ENCODE measurements at regions not wholly inside any gene's neighbourhood (a gene's known extent, or its start where the extent isn't known, plus 50 kb on each side); places are given as distances from the start of the nearest gene placed in this dataset.

- Histone ChIP-seq H3K9me3 (ENCODE audit: low read depth, low read length) (no peaks in the 10 kb centered on the region), H3K36me3 (ENCODE audit: insufficient read depth, low read length) (no peaks in the 10 kb centered on the region), H3K27ac (no peak overlapping the region), H3K9ac (ENCODE audit: insufficient read length) (no peak overlapping the region), H3K4me3 (no peak overlapping the region)
- TF ChIP-seq EZH2 (IDR thresholded peaks at IDR 0.05) (no peak), FOXP2 (optimal IDR thresholded peaks at IDR 0.05; ENCODE audit: control extremely low read depth, extremely low read length, insufficient read depth) (no peak), POLR2AphosphoS5 (IDR thresholded peaks at IDR 0.05; ENCODE audit: borderline replicate concordance, low read depth, low read length) (no peak)
- no peak for DNase-seq (ENCODE audit: low read depth, low spot score)
These were observed 1490.0 kb upstream of the GBE1 start for GRCh38 chr3:83251490-83251889.

GRCh38 chr3:83250613-83251012 is 1489.2 kb upstream of the GBE1 start:
- Histone ChIP-seq H3K36me3 (ENCODE audit: insufficient read depth, low read length) (no peaks in the 10 kb centered on the region), H3K9me3 (ENCODE audit: low read depth, low read length) (no peaks in the 10 kb centered on the region), H3K9ac (ENCODE audit: insufficient read length) (no peak overlapping the region), H3K27ac (no peak overlapping the region), H3K4me3 (no peak overlapping the region)
- DNase-seq (ENCODE audit: low read depth, low spot score) = no peak
- TF ChIP-seq EZH2 (IDR thresholded peaks at IDR 0.05) (no peak), FOXP2 (optimal IDR thresholded peaks at IDR 0.05; ENCODE audit: control extremely low read depth, extremely low read length, insufficient read depth) (no peak), POLR2AphosphoS5 (IDR thresholded peaks at IDR 0.05; ENCODE audit: borderline replicate concordance, low read depth, low read length) (no peak)

- H3K9ac ChIP-seq (ENCODE audit: insufficient read length) = no peak overlapping the region
- no peak overlapping the region for H3K4me3 ChIP-seq
- TF ChIP-seq EZH2 (IDR thresholded peaks at IDR 0.05) = no peak
- TF ChIP-seq FOXP2 (optimal IDR thresholded peaks at IDR 0.05; ENCODE audit: control extremely low read depth, extremely low read length, insufficient read depth) = no peak
- no peak for TF ChIP-seq POLR2AphosphoS5 (IDR thresholded peaks at IDR 0.05; ENCODE audit: borderline replicate concordance, low read depth, low read length)
- H3K27ac ChIP-seq = no peak overlapping the region
- H3K9me3 ChIP-seq (ENCODE audit: low read depth, low read length) = no peaks in the 10 kb centered on the region
- H3K36me3 ChIP-seq (ENCODE audit: insufficient read depth, low read length) = no peaks in the 10 kb centered on the region
- no peak for DNase-seq (ENCODE audit: low read depth, low spot score)
These were observed 1487.0 kb upstream of the GBE1 start for GRCh38 chr3:83248454-83248853.

- Histone ChIP-seq H3K4me3 (no peak overlapping the region), H3K27ac (no peak overlapping the region), H3K9ac (ENCODE audit: insufficient read length) (no peak overlapping the region), H3K9me3 (ENCODE audit: low read depth, low read length) (no peaks in the 10 kb centered on the region), H3K36me3 (ENCODE audit: insufficient read depth, low read length) (no peaks in the 10 kb centered on the region)
- DNase-seq (ENCODE audit: low read depth, low spot score) = no peak
- TF ChIP-seq EZH2 (IDR thresholded peaks at IDR 0.05) = no peak
- no peak for TF ChIP-seq POLR2AphosphoS5 (IDR thresholded peaks at IDR 0.05; ENCODE audit: borderline replicate concordance, low read depth, low read length)
- no peak for TF ChIP-seq FOXP2 (optimal IDR thresholded peaks at IDR 0.05; ENCODE audit: control extremely low read depth, extremely low read length, insufficient read depth)
These were observed 1473.9 kb upstream of the GBE1 start for GRCh38 chr3:83235180-83235814.

GRCh38 chr3:83233715-83234114 is 1472.3 kb upstream of the GBE1 start:
- DNase-seq (ENCODE audit: low read depth, low spot score) = no peak
- H3K9me3 ChIP-seq (ENCODE audit: low read depth, low read length) = no peaks in the 10 kb centered on the region
- TF ChIP-seq FOXP2 (optimal IDR thresholded peaks at IDR 0.05; ENCODE audit: control extremely low read depth, extremely low read length, insufficient read depth) (no peak), EZH2 (IDR thresholded peaks at IDR 0.05) (no peak), POLR2AphosphoS5 (IDR thresholded peaks at IDR 0.05; ENCODE audit: borderline replicate concordance, low read depth, low read length) (no peak)
- no peaks in the 10 kb centered on the region for H3K36me3 ChIP-seq (ENCODE audit: insufficient read depth, low read length)
- H3K4me3 ChIP-seq = no peak overlapping the region
- no peak overlapping the region for H3K27ac ChIP-seq
- H3K9ac ChIP-seq (ENCODE audit: insufficient read length) = no peak overlapping the region

- no peak overlapping the region for H3K9ac ChIP-seq (ENCODE audit: insufficient read length)
- TF ChIP-seq POLR2AphosphoS5 (IDR thresholded peaks at IDR 0.05; ENCODE audit: borderline replicate concordance, low read depth, low read length) = no peak
- TF ChIP-seq FOXP2 (optimal IDR thresholded peaks at IDR 0.05; ENCODE audit: control extremely low read depth, extremely low read length, insufficient read depth) = no peak
- no peak for TF ChIP-seq EZH2 (IDR thresholded peaks at IDR 0.05)
- H3K27ac ChIP-seq = peak overlapping the region; percentile 86
- no peaks in the 10 kb centered on the region for H3K36me3 ChIP-seq (ENCODE audit: insufficient read depth, low read length)
- no peak for DNase-seq (ENCODE audit: low read depth, low spot score)
- H3K9me3 ChIP-seq (ENCODE audit: low read depth, low read length) = no peaks in the 10 kb centered on the region
- H3K4me3 ChIP-seq = peak overlapping the region; percentile 57; the same call in 1 of the 2 replicates
These were observed 1469.4 kb upstream of the GBE1 start for GRCh38 chr3:83230841-83231240.

GRCh38 chr3:83230376-83230775 is 1468.9 kb upstream of the GBE1 start:
- H3K27ac ChIP-seq = peak overlapping the region; percentile 86
- H3K9ac ChIP-seq (ENCODE audit: insufficient read length) = no peak overlapping the region
- TF ChIP-seq POLR2AphosphoS5 (IDR thresholded peaks at IDR 0.05; ENCODE audit: borderline replicate concordance, low read depth, low read length) (peak; percentile 52; the same call in 1 of the 2 replicates), EZH2 (IDR thresholded peaks at IDR 0.05) (no peak)
- no peaks in the 10 kb centered on the region for H3K36me3 ChIP-seq (ENCODE audit: insufficient read depth, low read length)
- H3K4me3 ChIP-seq = peak overlapping the region; percentile 57
- no peaks in the 10 kb centered on the region for H3K9me3 ChIP-seq (ENCODE audit: low read depth, low read length)
- DNase-seq (ENCODE audit: low read depth, low spot score) = peak; percentile 79

GRCh38 chr3:83226751-83227150 is 1465.3 kb upstream of the GBE1 start:
- no peaks in the 10 kb centered on the region for H3K9me3 ChIP-seq (ENCODE audit: low read depth, low read length)
- H3K9ac ChIP-seq (ENCODE audit: insufficient read length) = no peak overlapping the region
- TF ChIP-seq EZH2 (IDR thresholded peaks at IDR 0.05) (no peak), POLR2AphosphoS5 (IDR thresholded peaks at IDR 0.05; ENCODE audit: borderline replicate concordance, low read depth, low read length) (no peak), FOXP2 (optimal IDR thresholded peaks at IDR 0.05; ENCODE audit: control extremely low read depth, extremely low read length, insufficient read depth) (no peak)
- no peak overlapping the region for H3K27ac ChIP-seq
- no peaks in the 10 kb centered on the region for H3K36me3 ChIP-seq (ENCODE audit: insufficient read depth, low read length)
- DNase-seq (ENCODE audit: low read depth, low spot score) = no peak
- H3K4me3 ChIP-seq = no peak overlapping the region

Measured in SK-N-MC (cell line).